Choroid plexus epithelial cell (primary cell): ENCODE measurements at regions not wholly inside any gene's neighbourhood (a gene's known extent, or its start where the extent isn't known, plus 50 kb on each side); places are given as distances from the start of the nearest gene placed in this dataset.
"Not testable (repeated sequence)": the region's sequence is repeated elsewhere in the genome, so short reads cannot be mapped to it uniquely, and the experiment has no call there.

Experiments used
- DNase-seq: peaks from one replicate; pipeline ENCODE4 v3.0.0-alpha.2; 2010; ENCODE audit warnings: low read depth
- H3K4me3 ChIP-seq: 2 replicates; pipeline ENCODE4 v1.5.1; 2011; ENCODE audit warnings: low read depth, mild to moderate bottlenecking, control low read depth, low read length, moderate library complexity
- CTCF ChIP-seq: conservative IDR thresholded peaks from 2 replicates; pipeline ENCODE4 v1.5.1; 2011; ENCODE audit warnings: low read depth, mild to moderate bottlenecking, control low read depth, inconsistent platforms, low read length, moderate library complexity

GRCh38 chr9:90156318-90156717 lies 486.3 kb downstream of the DIRAS2 start:
- no peak overlapping the region for H3K4me3 ChIP-seq
- DNase-seq, result no peak
- no peak for TF ChIP-seq CTCF

- DNase-seq, result no peak
- no peak for TF ChIP-seq CTCF
- no peak overlapping the region for H3K4me3 ChIP-seq
These were observed 480.3 kb downstream of the DIRAS2 start for GRCh38 chr9:90162326-90162725.

- H3K4me3 ChIP-seq, result no peak overlapping the region
- no peak for DNase-seq
- TF ChIP-seq CTCF, result no peak
These were observed 479.8 kb downstream of the DIRAS2 start for GRCh38 chr9:90162819-90163218.

- DNase-seq, result no peak
- no peak for TF ChIP-seq CTCF
- H3K4me3 ChIP-seq, result no peak overlapping the region
These were observed 477.3 kb downstream of the DIRAS2 start for GRCh38 chr9:90165281-90165680.

GRCh38 chr9:90166374-90166773 lies 476.2 kb downstream of the DIRAS2 start:
- not testable (repeated sequence) for DNase-seq, H3K4me3 ChIP-seq

GRCh38 chr9:90167914-90168313 lies 474.7 kb downstream of the DIRAS2 start:
- no peak for TF ChIP-seq CTCF
- H3K4me3 ChIP-seq, result no peak overlapping the region
- DNase-seq, result no peak

- DNase-seq, result no peak
- no peak overlapping the region for H3K4me3 ChIP-seq
- TF ChIP-seq CTCF, result no peak
These were observed 473.1 kb downstream of the DIRAS2 start for GRCh38 chr9:90169490-90169889.

- not testable (repeated sequence) for H3K4me3 ChIP-seq, DNase-seq
These were observed 468.7 kb downstream of the DIRAS2 start for GRCh38 chr9:90173935-90174334.

GRCh38 chr9:90174346-90174745 lies 468.3 kb downstream of the DIRAS2 start:
- DNase-seq, H3K4me3 ChIP-seq: not testable (repeated sequence)
